ENCODE measurements at regions not wholly inside any gene's neighbourhood (a gene's known extent, or its start where the extent isn't known, plus 50 kb on each side); places are given as distances from the start of the nearest gene placed in this dataset.

- no peaks in the 10 kb centered on the region for H3K4me1 ChIP-seq (ENCODE audit: control insufficient read depth in 1 of 2, insufficient read depth in 1 of 2, low read depth in 1 of 2, low read length in 1 of 2)
- H3K36me3 ChIP-seq: no peaks in the 10 kb centered on the region
- H3K27me3 ChIP-seq: no peaks in the 10 kb centered on the region
- no peaks in the 10 kb centered on the region for H3K9me3 ChIP-seq
- H3K27ac ChIP-seq: no peak overlapping the region
- no peak overlapping the region for H3K4me3 ChIP-seq (ENCODE audit: low read depth in 1 of 2, low read length in 1 of 2)
- TF ChIP-seq, protein P1, sequence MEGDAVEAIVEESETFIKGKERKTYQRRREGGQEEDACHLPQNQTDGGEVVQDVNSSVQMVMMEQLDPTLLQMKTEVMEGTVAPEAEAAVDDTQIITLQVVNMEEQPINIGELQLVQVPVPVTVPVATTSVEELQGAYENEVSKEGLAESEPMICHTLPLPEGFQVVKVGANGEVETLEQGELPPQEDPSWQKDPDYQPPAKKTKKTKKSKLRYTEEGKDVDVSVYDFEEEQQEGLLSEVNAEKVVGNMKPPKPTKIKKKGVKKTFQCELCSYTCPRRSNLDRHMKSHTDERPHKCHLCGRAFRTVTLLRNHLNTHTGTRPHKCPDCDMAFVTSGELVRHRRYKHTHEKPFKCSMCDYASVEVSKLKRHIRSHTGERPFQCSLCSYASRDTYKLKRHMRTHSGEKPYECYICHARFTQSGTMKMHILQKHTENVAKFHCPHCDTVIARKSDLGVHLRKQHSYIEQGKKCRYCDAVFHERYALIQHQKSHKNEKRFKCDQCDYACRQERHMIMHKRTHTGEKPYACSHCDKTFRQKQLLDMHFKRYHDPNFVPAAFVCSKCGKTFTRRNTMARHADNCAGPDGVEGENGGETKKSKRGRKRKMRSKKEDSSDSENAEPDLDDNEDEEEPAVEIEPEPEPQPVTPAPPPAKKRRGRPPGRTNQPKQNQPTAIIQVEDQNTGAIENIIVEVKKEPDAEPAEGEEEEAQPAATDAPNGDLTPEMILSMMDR (IDR thresholded peaks at IDR 0.05): no peak
Measured at GRCh38 chrX:148424570-148424969, 75.8 kb upstream of the AFF2 start.

DNA sequence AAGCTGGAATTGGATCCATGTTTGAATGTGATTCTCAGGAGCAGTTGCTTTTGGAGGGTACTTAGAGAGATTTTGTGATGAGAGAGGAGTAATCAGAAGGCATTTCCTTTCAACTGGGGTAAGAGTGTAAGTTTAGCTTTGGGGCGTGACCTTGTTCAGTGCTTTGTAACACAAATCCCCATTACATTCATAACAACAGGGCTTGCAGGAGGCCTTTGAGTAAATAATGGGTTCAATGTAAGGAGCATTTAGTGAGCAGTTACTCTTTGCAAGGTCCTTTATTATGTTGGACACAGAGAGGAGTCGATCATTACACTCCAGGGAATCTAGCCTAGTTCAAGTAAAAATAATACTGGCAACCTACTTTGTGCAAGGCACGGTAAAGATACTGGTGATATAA is 74.0 kb upstream of the AFF2 start:
- TF ChIP-seq, protein P1 (IDR thresholded peaks at IDR 0.05): no peak

GRCh38 chrX:148441387-148441786 is 59.0 kb upstream of the AFF2 start:
- no peaks in the 10 kb centered on the region for H3K9me3 ChIP-seq
- H3K4me1 ChIP-seq (ENCODE audit: control insufficient read depth in 1 of 2, insufficient read depth in 1 of 2, low read depth in 1 of 2, low read length in 1 of 2): no peaks in the 10 kb centered on the region
- TF ChIP-seq, protein P1 (IDR thresholded peaks at IDR 0.05): no peak
- no peak overlapping the region for H3K4me3 ChIP-seq (ENCODE audit: low read depth in 1 of 2, low read length in 1 of 2)
- H3K27me3 ChIP-seq: no peaks in the 10 kb centered on the region
- no peak overlapping the region for H3K27ac ChIP-seq
- H3K36me3 ChIP-seq: no peaks in the 10 kb centered on the region

More for the DNA sequence above, 74.0 kb upstream of the AFF2 start:
- Histone ChIP-seq H3K9me3 (no peaks in the 10 kb centered on the region), H3K27me3 (no peaks in the 10 kb centered on the region), H3K36me3 (no peaks in the 10 kb centered on the region), H3K4me3 (ENCODE audit: low read depth in 1 of 2, low read length in 1 of 2) (no peak overlapping the region), H3K27ac (no peak overlapping the region), H3K4me1 (ENCODE audit: control insufficient read depth in 1 of 2, insufficient read depth in 1 of 2, low read depth in 1 of 2, low read length in 1 of 2) (no peaks in the 10 kb centered on the region)

- TF ChIP-seq, protein P1 (IDR thresholded peaks at IDR 0.05): no peak
- H3K4me3 ChIP-seq (ENCODE audit: low read depth in 1 of 2, low read length in 1 of 2): no peak overlapping the region
- H3K27ac ChIP-seq: no peak overlapping the region
- H3K36me3 ChIP-seq: no peaks in the 10 kb centered on the region
- no peaks in the 10 kb centered on the region for H3K27me3 ChIP-seq
- no peaks in the 10 kb centered on the region for H3K4me1 ChIP-seq (ENCODE audit: control insufficient read depth in 1 of 2, insufficient read depth in 1 of 2, low read depth in 1 of 2, low read length in 1 of 2)
- H3K9me3 ChIP-seq: no peaks in the 10 kb centered on the region
Measured at GRCh38 chrX:148443216-148443615, 57.2 kb upstream of the AFF2 start.

- Histone ChIP-seq H3K4me1 (ENCODE audit: control insufficient read depth in 1 of 2, insufficient read depth in 1 of 2, low read depth in 1 of 2, low read length in 1 of 2) (no peaks in the 10 kb centered on the region), H3K27ac (no peak overlapping the region), H3K27me3 (no peaks in the 10 kb centered on the region), H3K9me3 (no peaks in the 10 kb centered on the region), H3K36me3 (no peaks in the 10 kb centered on the region), H3K4me3 (ENCODE audit: low read depth in 1 of 2, low read length in 1 of 2) (no peak overlapping the region)
- TF ChIP-seq, protein P1 (IDR thresholded peaks at IDR 0.05): no peak
Measured at GRCh38 chrX:148448686-148449085, 51.7 kb upstream of the AFF2 start.
